HL-60/S4 treated with retinoic acid at 250 ng/mL for 4 days and 3 days (cell line): ENCODE measurements at regions not wholly inside any gene's neighbourhood (a gene's known extent, or its start where the extent isn't known, plus 50 kb on each side); places are given as distances from the start of the nearest gene placed in this dataset.

Experiments
- in situ Hi-C: fragments of 300-500 bp; cut with MboI; formaldehyde crosslinking; loops from 2 replicates; pipeline ENCODE4 v1.7.0; 2022; ENCODE audit warnings: low sequenced_read_pairs

DNA sequence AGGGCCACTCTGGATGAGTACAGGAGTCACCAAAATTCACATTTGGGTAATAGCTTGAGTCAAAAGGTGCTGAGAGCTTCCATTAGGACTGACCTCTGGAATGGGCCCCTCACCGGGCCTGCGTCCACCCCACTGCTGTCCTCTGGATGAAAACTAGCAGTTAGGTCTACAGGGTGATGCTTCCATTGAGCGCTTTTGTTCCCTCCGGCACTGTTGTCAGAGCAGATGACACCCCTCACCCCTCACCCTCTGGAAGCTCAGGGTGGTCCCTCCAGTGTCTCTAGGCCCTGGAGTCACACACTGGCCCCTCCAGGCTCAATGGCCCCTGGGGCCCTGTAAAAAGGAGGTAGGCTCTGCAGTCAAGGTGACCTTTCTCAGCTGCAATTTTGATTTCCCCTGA lies 187.8 kb upstream of the GPR12 start:
- in situ Hi-C loops, result no loop called here

DNA sequence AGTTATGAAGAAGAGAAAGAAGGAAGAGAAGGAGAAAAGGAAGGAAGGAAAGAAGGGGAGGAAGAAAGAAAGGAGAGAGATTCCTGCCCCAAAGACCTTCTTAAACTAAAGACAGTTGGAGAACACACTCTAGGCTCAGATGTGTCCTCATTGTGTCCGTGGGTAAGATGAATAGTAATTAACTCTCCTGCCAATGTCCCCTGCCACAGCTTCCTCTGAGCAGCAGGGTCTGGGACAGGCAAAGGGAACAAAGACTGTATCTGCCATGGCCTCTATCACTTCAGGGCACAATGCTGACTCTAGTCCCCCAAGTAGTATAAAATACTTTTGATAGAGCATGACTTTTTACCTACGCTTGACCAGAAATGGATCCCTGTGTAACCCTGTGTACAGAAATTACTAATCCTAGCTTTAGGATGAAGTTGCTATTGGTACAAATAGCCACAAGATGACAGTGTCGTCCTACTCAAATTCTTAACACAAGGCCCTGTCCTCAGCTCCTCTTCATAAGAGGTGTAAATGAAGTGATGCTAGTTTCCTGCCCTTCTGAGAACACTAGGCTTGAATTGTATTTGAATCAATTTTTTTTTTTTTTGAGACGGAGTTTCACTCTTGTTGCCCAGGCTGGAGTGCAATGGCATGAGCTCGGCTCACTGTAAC lies 186.2 kb upstream of the GPR12 start:
- in situ Hi-C loops, result no loop called here

DNA sequence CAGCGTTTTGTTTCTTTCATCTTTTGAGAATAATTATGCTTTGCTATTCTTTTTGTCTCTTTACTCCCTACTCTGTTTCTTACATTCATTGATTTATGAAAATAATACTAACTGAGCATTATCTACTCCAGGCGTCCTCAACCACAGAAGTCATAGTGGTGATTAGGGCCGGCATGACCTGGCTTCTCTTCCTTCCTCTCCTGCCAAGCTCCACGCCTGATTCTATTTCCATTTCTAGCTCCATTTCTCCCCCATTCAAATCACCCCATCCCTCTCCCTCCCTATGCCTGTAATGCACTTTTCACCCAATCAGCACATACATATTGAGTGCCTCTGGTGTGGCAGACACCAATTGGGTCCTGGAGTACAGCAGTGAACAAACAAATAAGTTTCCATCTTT lies 183.2 kb upstream of the GPR12 start:
- in situ Hi-C loops, result no loop called here

DNA sequence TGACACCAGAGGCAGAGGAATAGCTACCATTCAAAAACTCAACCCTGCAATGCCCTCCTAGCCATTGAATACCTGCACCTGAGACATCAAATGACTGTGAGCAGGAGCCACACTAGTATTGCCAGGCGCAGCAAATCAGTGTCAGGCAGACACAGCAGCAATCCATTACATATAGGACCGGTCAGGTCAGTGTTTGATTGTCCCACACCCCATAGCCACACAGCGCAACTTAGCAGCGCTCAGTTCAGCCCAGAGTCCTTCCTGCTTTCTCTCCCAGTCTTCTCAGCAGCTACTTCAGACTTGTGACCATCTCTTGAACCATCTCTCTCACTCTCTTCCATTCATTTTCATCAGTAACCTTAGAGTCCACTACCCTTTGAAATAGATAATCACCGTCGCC lies 181.6 kb upstream of the GPR12 start:
- in situ Hi-C loops, result no loop called here

DNA sequence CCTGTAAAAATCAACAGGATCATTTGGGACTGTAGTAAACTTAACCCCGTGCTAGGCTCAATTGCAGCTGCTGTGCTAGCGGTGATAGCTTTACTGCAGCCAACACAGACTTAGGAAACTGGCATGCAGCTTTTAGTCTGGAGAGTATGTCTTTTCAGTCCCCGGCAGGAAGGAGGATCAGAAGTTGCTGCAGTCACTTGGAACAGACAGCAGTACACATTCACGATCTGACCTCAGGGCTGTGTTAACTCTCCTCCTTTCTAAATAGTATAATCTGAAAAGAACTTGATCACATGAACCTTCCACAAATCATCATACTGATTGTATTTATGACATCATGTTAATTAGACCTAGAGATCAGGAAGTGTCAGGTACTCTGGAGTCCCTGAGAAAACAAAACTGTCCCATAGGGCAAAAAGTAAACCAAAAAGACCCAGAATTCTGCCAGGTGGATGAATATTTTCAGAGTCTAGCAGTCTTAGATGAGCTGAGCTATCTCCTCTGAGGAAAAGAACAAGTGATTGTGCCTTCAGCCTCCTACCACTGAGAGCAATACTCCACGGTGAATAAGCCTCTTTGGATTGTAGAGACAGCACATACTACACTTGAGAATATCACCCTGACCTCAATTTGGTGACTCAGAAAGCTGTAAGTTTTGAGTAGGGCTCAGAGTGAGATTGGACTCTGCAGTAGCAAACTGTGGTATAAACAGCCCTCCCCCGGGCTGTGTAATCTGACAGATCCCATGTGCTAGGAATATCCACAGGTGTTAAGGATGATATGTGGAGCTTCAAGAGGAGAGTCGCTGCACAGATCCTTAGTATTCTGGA lies 181.0 kb upstream of the GPR12 start:
- in situ Hi-C loops, result no loop called here

DNA sequence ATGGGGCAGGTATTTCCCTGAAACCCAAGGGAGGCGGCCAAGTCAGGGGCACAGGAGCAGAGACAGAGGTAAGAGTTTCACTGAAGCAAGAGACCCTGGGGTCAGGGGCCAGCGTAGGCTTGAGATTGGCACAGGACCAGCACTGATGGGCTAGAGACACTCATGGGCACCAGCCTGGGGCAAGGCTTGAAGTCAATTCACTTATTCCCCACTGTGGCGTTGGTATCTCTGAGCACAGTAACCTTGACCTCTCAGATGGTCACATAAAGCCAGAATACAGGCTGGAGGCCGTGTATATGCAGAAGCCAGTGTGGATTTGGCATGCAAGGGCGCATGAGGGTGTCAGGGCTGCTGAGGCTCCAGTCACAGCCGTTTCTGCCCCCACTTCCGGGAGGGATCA lies 173.5 kb upstream of the GPR12 start:
- in situ Hi-C loops, result no loop called here

DNA sequence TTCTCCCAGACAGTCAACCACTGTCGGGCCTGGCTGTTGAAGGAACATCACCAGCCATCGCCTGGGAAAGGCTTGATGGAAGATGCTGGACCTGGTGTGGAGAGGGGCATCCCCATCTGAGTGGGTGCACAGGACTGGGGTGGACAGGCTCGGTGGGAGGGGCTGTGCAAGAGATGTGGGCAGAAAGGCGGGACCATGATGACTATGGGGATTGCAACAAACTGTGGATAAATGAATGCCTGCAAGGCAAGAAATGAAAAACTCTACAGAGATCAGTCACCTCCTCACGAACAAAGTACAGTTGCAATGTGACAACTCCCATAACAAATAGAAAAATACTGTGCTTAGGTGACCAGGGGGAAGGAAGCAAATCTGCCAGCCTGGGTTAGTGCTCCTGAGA lies 171.9 kb upstream of the GPR12 start:
- in situ Hi-C loops, result no loop called here

DNA sequence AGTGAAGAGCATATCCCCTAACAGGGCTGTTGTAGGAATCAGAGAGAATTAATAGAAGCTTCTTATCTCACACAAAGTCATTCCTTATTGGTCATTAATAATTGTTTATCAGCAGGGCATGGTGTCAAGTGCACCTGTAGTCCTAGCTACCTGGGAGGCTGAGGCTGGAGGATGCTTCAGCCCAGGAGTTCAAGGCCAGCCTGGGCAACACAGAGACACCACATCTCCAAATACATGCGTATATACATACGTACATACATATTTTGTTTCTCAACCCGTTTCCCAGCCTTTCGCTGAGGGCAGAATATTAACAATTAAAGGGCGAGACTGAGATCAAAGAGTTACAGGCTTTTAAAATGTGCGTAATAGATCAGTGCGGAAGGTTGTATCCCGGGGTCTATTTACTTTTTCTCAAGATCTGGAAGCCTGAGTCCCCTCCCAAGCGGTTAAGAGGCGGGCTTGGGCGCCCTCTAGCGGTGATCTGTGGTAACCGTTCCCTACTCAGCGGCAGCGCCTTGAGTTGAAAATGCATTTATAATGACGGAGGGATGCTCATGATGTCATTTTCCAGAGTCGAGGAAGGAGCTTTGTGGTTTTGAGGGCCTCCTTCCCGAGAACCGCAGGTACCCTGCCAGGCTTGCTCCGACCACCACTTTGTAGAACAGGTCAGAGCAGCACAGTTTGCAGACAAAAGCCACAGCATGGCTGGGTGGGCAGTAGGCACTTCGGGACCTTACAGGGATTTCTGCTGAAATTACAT lies 169.6 kb upstream of the GPR12 start:
- in situ Hi-C loops, result no loop called here

DNA sequence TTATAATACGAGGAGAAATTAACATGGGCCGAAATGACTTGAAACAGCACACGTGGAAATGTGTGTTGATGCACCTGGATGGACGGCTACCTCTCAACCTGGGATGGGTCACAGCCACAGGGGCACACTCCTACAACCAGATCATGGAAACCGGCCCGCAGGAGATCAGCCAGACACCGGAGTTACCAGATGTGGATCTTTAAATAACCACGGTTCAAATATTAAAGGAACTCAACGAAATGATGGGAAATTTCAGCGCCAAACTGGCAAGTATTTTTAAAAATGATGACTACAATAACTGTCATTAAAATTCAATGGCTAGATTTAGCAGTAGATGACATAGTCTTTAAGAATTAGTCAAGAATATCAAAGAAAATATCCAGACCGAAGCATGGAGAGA lies 166.9 kb upstream of the GPR12 start:
- in situ Hi-C loops, result no loop called here

DNA sequence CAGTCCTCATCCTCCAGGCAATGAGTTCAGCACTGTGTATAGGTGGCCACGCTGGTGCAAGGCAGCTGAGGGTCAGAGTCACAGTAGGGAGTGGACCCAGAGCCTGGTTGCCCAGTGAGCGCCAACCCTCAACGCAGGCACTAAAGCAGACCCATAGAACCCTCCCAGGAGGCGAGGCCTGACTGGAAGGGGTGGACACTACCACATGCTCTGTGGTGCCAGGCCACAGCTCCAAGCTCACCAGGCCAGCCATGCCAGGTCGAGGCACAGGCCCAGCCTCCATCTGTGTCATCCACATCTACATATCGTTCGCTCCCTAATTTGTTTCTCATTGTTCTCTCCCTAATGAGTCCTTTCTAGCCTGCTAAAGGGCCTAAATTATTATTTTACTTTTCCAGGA lies 165.8 kb upstream of the GPR12 start:
- in situ Hi-C loops, result no loop called here

DNA sequence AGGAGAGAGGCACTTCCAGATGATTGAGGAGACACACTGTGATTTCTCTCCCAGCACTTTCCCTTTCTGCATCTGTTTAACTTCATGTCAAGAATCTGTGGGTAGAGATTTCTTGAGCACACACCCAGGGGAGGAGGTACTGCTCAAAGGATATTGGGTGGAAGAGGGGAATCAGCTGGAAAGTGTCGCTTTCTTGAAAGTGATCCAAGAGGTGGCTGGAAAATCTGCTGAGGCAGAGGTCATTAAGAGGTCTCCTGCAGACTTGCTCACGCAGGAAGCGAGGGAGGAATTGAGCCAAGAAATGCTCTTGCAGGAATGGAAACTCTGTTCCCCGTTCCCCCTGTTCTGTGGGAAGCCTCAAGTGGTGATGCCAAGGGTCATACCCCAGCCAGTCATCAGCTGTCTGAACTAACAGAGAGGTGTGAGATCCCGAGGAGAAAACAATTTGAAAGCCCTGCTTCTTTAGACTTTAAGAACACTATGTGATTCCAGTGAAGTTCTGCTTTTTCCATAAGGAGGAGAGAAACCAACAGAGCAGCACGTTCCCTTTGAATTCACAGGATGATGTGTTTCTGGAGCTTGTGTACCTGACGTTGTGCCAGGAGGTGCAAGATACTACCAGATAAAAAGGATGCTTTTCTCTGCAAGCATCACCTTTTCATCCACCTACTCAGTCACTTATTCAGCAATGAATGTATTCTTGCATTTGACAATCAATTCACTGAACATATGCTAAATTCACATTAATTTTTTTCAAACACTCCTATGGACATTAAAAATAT lies 163.4 kb upstream of the GPR12 start:
- in situ Hi-C loops, result no loop called here

DNA sequence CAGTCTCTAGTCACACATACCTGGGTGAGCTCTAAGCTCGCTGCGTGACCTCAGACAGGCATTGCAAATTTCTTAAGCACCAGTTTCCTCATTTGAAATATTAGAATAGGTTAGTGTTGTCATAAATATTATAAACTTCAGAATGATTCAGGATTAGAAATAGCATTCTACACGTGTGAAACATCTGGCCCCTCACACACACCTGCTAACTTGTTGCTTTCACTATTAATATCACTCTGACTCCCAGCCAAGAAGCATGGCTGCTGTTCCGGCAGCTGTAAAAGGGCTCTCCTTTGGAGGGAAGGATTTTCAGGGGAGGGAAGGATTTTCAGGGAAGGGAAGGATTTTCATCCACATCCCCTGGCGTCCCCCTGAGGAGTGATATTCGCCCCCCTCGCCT lies 161.3 kb upstream of the GPR12 start:
- in situ Hi-C loops, result no loop called here

DNA sequence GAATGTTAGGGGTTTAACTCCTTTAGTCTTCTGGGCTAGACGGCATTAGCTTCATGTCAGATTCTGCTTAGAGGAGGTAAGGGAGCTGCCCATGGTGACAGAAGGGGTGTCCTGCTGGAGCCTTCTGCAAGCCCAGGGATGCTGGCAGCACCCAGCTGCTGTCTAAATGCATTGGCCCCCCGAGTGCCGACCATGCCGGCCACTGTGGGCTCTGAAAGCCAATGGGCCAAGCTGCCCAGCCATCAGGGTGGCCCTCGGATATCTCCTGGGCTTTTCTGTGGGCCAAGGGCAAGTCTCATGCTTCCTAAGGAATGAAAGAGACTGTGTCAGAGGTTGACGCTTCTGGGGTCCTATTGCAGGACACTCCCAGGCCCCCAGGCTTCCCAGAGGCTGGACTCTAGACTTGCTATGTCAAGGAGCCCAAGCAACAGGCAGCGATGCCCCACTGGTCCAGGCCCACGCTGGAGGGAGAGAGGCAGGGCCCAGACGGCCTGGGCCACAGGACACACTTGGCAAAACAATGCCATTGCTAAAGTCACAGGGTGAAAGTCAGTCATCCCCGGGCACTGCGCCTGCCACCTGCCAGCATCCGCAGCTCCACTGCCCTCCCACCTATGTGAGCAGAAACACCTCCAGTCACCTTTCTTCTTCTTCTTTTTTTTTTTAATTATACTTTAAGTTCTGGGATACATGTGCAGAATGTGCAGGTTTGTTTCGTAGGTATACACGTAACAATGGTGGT lies 160.2 kb upstream of the GPR12 start:
- in situ Hi-C loops, result no loop called here

DNA sequence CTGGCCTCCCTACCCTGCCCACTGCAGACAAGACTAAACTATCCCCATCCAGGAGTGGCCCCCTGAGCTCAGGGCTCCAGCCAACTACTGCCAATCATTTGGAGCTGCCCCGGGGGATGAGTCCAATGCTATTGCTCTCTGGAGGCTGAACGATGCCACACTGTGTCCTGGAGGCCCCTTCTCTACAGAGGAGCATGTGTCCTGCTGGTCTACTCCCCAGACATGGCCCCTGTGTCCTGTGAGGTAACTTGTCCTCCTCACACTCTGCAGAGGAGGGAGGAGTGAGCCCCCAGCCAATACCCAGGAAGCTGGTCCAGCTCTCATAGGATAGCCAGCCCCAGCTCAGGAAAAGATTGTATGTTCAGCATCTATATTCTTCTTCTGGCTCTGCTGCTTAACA lies 159.1 kb upstream of the GPR12 start:
- in situ Hi-C loops, result no loop called here

DNA sequence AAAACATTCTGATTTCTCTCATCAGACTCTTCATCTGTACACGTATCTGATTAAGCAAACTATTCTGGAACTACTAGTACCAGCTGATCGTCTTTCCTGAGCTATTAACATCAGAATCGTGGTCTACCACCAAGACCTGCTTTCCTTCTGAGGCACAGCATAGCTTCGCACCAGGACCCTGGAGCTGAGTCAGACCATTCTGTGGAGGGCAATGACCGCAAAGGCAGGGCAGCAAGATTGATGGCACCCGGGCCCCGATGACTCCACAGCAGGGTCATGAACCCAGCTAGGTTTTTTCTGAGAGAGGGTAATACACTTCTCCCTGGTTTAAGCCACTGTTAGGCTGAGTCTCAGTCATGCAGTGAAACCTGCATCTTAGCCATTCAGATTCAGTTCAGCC lies 158.7 kb upstream of the GPR12 start:
- in situ Hi-C loops, result no loop called here

DNA sequence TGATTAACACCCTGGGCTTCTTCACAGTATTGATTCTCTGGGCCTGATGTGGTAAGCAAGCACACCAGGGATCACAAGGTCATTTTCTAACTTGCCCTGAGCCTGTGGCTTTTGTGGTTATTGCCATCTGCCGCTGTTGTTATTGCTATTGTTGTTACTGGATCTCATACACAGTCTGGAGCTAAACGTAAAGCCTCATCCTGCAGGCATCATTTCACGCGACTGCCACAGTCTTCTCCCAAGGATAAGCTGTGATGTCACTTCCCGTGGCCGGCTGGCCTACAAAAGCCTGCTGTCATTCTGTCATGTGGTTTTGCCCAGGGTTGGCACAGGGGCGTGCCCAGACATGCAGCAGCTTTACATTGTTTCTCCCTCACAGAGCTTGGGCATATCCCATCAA lies 154.0 kb upstream of the GPR12 start:
- in situ Hi-C loops, result no loop called here

DNA sequence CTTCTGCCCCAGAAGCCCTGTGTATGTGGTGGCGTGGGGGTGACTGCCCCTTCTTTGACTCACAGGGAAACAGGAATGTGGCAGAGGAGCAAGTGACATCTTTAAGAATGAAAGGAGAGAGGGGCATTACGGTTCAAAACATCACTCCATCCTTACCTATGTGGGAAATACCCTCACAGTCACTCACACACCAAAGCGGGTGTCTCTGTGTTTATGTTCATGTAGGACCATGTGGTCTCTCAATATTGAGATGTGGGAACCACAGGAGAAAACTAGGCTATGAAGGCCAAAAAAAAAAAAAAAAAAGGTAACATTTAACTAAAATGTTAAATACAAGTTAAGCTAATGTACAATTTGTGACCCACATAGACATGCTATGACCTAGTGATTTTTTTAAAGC lies 153.6 kb upstream of the GPR12 start:
- in situ Hi-C loops, result no loop called here

DNA sequence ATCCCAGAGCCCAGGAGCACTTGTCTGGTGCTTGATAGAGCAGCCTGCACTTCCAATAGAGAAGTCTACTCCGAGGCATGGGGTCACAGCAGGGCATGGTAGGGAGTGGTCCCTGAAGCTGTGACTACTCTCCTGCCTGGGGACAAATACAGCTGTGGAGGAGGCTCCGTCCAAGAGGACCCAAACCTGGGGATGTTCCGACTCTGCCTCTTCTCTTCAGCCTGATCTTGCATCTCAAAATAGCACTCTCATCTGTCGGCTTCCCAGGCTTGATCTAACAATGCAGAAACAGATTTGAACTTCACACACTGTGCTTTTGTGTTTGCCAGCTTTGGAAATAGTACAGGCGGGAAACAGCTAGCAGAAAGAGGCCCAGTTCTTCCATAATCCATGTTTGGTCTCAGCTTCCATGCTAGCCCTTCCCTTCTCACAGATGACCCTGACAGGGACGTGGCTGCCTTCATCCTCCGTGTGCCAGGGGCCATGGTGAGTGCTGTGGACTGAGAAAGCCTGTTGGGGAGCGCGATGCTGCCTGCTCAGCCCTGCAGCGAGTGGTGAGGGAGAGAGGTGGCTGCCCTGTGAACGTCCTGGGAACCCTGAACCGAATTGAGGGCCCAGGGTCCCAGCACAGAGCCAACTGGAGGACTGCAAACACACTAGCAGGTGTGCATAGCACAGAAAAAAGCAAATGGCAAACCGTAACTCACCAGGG lies 150.3 kb upstream of the GPR12 start:
- in situ Hi-C loops, result no loop called here

DNA sequence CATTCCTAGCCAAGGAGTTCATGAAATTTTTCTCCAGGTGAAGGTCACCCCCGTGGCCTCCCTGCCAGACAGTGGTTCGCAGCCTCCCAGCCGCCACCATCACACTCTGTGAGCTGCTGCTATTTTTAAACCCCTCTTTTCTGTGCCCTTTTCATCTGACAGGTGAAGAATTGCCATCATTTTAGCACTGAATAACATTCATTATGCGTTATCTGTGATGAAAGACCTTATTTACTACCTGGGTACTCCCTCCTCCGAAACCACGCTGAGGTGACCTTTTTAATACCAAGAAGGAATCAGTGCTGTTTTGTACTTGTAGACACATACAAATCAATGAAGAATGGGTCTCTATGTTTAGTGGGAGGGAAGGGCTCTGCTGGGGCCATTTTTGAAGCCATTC lies 148.9 kb upstream of the GPR12 start:
- in situ Hi-C loops, result no loop called here

DNA sequence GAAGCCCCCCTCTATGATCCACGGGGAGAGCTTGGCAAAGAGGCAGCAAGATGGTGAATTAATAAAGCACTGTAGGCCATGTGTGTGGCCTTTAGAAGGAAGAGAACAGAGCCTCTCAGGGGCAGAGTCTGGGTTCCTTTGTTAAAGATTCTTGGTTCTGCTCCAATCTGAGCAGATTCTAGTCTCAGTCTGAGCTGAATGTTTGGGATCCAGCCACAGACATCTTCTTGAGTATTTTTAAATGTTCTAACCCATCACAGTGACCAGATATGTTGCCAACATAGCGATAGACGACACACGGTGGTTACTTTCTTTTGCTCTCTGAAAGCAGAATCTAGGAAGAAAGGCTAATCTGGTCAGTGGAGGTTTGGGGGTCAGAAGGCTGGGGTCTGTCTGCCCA lies 147.5 kb upstream of the GPR12 start:
- in situ Hi-C loops, result no loop called here
